GM12892 (cell line): ENCODE measurements at regions not wholly inside any gene's neighbourhood (a gene's known extent, or its start where the extent isn't known, plus 50 kb on each side); places are given as distances from the start of the nearest gene placed in this dataset.
"Not testable (repeated sequence)": the region's sequence is repeated elsewhere in the genome, so short reads cannot be mapped to it uniquely, and the experiment has no call there.

Experiments used
- POLR2A ChIP-seq: IDR thresholded peaks from 2 replicates; pipeline ENCODE4 v1.6.1; 2011; ENCODE audit warnings: low read depth, low read length, control low read depth
- POLR2AphosphoS5 ChIP-seq: IDR thresholded peaks from 2 replicates; pipeline ENCODE4 v1.6.1; 2011; ENCODE audit warnings: low read depth, low read length, control low read depth

DNA sequence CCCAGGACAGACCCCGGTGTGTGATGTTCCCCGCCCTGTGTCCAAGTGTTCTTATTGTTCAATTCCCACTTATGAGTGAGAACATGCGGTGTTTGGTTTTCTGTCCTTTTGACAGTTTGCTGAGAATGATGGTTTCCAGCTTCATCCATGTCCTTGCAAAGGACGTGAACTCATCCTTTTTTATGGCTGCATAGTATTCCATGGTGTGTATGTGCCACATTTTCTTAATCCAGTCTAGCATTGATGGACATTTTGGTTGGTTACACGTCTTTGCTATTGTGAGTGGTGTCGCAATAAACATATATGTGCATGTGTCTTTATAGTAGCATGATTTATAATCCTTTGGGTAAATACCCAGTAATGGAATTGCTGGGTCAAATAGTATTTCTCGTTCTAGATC is 334.5 kb downstream of the GLUD2 start:
- not testable (repeated sequence) for TF ChIP-seq POLR2A, POLR2AphosphoS5
